Tibial nerve (tissue), 4 donors: ENCODE measurements at regions not wholly inside any gene's neighbourhood (a gene's known extent, or its start where the extent isn't known, plus 50 kb on each side); places are given as distances from the start of the nearest gene placed in this dataset.

Experiments used
- DNase-seq, 2 donors: peaks; one replicate each; pipeline ENCODE4 v3.0.0-alpha.2; 2019; ENCODE audit warnings: low spot score in 2 of 2
- H3K27ac ChIP-seq, 4 donors: fragments of 200-600 bp; sonication (generic) in 3 of 4; one replicate each; pipeline ENCODE4 v1.5.1; 2017 to 2019; ENCODE audit warnings: mild to moderate bottlenecking in 1 of 4
- H3K27me3 ChIP-seq, 2 donors: fragments of 200-600 bp; sonication (generic) in 1 of 2; one replicate each; pipeline versions ENCODE4 v1.5.1 to v1.6.0; 2017 to 2019
- H3K36me3 ChIP-seq, 3 donors: fragments of 200-600 bp; sonication (generic); one replicate each; pipeline ENCODE4 v1.5.1; 2018 to 2019
- H3K4me1 ChIP-seq, 4 donors: fragments of 200-600 bp; sonication (generic) in 3 of 4; one replicate each; pipeline ENCODE4 v1.5.1; 2017 to 2019
- H3K4me3 ChIP-seq, 4 donors: fragments of 200-600 bp; sonication (generic) in 3 of 4; one replicate each; pipeline ENCODE4 v1.5.1; 2017 to 2019; ENCODE audit warnings: mild to moderate bottlenecking in 1 of 4, moderate library complexity in 1 of 4
- H3K9me3 ChIP-seq, 4 donors: fragments of 200-600 bp; sonication (generic) in 3 of 4; one replicate each; pipeline ENCODE4 v1.5.1; 2017 to 2019
- CTCF ChIP-seq, 5 experiments: fragments of 200-600 bp in 3 of 5; fragments of 450-650 bp in 2 of 5; sonication (generic) in 3 of 5; IDR thresholded peaks; one replicate each; pipeline ENCODE4 v1.5.1; 2016 to 2019; ENCODE audit warnings: antibody characterized with exemption in 5 of 5, mild to moderate bottlenecking in 3 of 5, moderate library complexity in 2 of 5
- EP300 ChIP-seq, 2 donors: sonication (generic); formaldehyde crosslinking; IDR thresholded peaks; one replicate each; pipeline ENCODE4 v1.6.1; 2017; ENCODE audit warnings: antibody characterized with exemption in 2 of 2, mild to moderate bottlenecking in 1 of 2
- POLR2A ChIP-seq, 2 donors: fragments of 450-650 bp; IDR thresholded peaks; one replicate each; pipeline ENCODE4 v1.6.1; 2017; ENCODE audit warnings: antibody characterized with exemption in 2 of 2, mild to moderate bottlenecking in 2 of 2, moderate library complexity in 2 of 2
- WGBS, 2 donors: methylation state at CpG; one replicate each; pipeline ENCODE4 v1.1.5; 2018; 5-methylcytosine and 5-hydroxymethylcytosine counted together

GRCh38 chr5:68554571-68555279 is 339.2 kb downstream of the PIK3R1 start:
- no peaks in the 10 kb centered on the region for H3K36me3 ChIP-seq
- H3K4me1 ChIP-seq = peaks cover 0 to 26% (median 0%) of the 10 kb centered on the region in 4 donors
- peak in 1 of 2 donors; percentile 21 for DNase-seq
- H3K27me3 ChIP-seq = no peaks in the 10 kb centered on the region
- peaks cover 0 to 10% (median 5%) of the 10 kb centered on the region in 4 donors for H3K9me3 ChIP-seq
- no peak overlapping the region for H3K4me3 ChIP-seq
- TF ChIP-seq EP300 (IDR thresholded peaks at IDR 0.05) = peak in 1 of 2 donors; percentile 27
- no peak for TF ChIP-seq CTCF (IDR thresholded peaks at IDR 0.05)
- TF ChIP-seq POLR2A (IDR thresholded peaks at IDR 0.05) = no peak
- H3K27ac ChIP-seq = no peak overlapping the region
- WGBS, 2 donors = 43 to 44% methylated on average over 8 of the region's 8 CpGs

GRCh38 chr5:68555907-68556681 is 340.5 kb downstream of the PIK3R1 start:
- Histone ChIP-seq H3K9me3 (peaks cover 0 to 10% (median 5%) of the 10 kb centered on the region in 4 donors), H3K27me3 (no peaks in the 10 kb centered on the region), H3K27ac (no peak overlapping the region), H3K4me1 (peaks cover 0 to 26% (median under 1%) of the 10 kb centered on the region in 4 donors), H3K36me3 (no peaks in the 10 kb centered on the region), H3K4me3 (no peak overlapping the region)
- TF ChIP-seq POLR2A (IDR thresholded peaks at IDR 0.05) = no peak
- no peak for TF ChIP-seq EP300 (IDR thresholded peaks at IDR 0.05)
- no peak for TF ChIP-seq CTCF (IDR thresholded peaks at IDR 0.05)
- DNase-seq = no peak
- 76% methylated on average over 6 of the region's 6 CpGs for WGBS, 2 donors

GRCh38 chr5:68557162-68557936 is 341.8 kb downstream of the PIK3R1 start:
- Histone ChIP-seq H3K4me1 (peaks cover 0 to 36% (median 6%) of the 10 kb centered on the region in 4 donors), H3K27me3 (no peaks in the 10 kb centered on the region), H3K9me3 (peaks cover 0 to 10% (median 5%) of the 10 kb centered on the region in 4 donors), H3K36me3 (no peaks in the 10 kb centered on the region), H3K4me3 (no peak overlapping the region), H3K27ac (no peak overlapping the region)
- no peak for TF ChIP-seq EP300 (IDR thresholded peaks at IDR 0.05)
- TF ChIP-seq CTCF (IDR thresholded peaks at IDR 0.05) = no peak
- TF ChIP-seq POLR2A (IDR thresholded peaks at IDR 0.05) = no peak
- no peak for DNase-seq
- 61 to 74% methylated on average over 4 of the region's 4 CpGs for WGBS, 2 donors

- no peaks in the 10 kb centered on the region for H3K27me3 ChIP-seq
- no peak overlapping the region for H3K27ac ChIP-seq
- peak in 1 of 2 donors; percentile 43 for DNase-seq
- H3K4me1 ChIP-seq = peaks cover 0 to 14% (median 7%) of the 10 kb centered on the region in 4 donors
- 20 to 21% methylated on average over 3 of the region's 3 CpGs for WGBS, 2 donors
- peaks cover 0 to 27% (median 7%) of the 10 kb centered on the region in 4 donors for H3K9me3 ChIP-seq
- H3K36me3 ChIP-seq = no peaks in the 10 kb centered on the region
- H3K4me3 ChIP-seq = no peak overlapping the region
- TF ChIP-seq POLR2A (IDR thresholded peaks at IDR 0.05) (no peak), EP300 (IDR thresholded peaks at IDR 0.05) (no peak), CTCF (IDR thresholded peaks at IDR 0.05) (no peak)
Observed at GRCh38 chr5:68562308-68562707, 346.8 kb downstream of the PIK3R1 start.
